ENCODE measurements at regions not wholly inside any gene's neighbourhood (a gene's known extent, or its start where the extent isn't known, plus 50 kb on each side); places are given as distances from the start of the nearest gene placed in this dataset.

DNA sequence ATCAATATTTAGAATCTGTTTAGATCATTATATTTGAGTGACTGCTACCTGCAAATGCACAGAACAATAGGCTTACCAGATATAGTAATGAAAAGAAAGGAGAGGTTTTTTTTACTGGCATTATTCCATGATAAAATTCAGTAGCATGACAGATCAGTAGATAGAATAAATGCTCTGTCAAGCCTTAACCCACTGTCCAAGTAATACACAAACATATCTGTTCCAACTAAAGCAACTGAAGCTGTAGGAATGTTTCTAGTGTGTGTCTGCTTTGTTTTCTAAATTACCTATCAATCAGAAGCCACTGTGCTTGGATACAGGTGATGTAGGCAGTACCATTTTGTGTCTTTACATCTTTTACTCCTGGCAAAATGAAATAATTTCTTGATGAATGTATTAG lies 604.6 kb downstream of the PCDH7 start:
- TF ChIP-seq, protein P1, sequence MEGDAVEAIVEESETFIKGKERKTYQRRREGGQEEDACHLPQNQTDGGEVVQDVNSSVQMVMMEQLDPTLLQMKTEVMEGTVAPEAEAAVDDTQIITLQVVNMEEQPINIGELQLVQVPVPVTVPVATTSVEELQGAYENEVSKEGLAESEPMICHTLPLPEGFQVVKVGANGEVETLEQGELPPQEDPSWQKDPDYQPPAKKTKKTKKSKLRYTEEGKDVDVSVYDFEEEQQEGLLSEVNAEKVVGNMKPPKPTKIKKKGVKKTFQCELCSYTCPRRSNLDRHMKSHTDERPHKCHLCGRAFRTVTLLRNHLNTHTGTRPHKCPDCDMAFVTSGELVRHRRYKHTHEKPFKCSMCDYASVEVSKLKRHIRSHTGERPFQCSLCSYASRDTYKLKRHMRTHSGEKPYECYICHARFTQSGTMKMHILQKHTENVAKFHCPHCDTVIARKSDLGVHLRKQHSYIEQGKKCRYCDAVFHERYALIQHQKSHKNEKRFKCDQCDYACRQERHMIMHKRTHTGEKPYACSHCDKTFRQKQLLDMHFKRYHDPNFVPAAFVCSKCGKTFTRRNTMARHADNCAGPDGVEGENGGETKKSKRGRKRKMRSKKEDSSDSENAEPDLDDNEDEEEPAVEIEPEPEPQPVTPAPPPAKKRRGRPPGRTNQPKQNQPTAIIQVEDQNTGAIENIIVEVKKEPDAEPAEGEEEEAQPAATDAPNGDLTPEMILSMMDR (IDR thresholded peaks at IDR 0.05): no peak
- TF ChIP-seq POLR2AphosphoS5 (IDR thresholded peaks at IDR 0.05) (no peak), POLR2A (IDR thresholded peaks at IDR 0.05; ENCODE audit: low read depth) (no peak), EP300 (IDR thresholded peaks at IDR 0.05) (no peak)
